H4 (cell line): ENCODE measurements at regions not wholly inside any gene's neighbourhood (a gene's known extent, or its start where the extent isn't known, plus 50 kb on each side); places are given as distances from the start of the nearest gene placed in this dataset.
"Not testable (repeated sequence)": the region's sequence is repeated elsewhere in the genome, so short reads cannot be mapped to it uniquely, and the experiment has no call there.

Experiments used
- DNase-seq: peaks from one replicate; pipeline ENCODE4 v3.0.0-alpha.2; 2015; ENCODE audit warnings: low spot score

DNA sequence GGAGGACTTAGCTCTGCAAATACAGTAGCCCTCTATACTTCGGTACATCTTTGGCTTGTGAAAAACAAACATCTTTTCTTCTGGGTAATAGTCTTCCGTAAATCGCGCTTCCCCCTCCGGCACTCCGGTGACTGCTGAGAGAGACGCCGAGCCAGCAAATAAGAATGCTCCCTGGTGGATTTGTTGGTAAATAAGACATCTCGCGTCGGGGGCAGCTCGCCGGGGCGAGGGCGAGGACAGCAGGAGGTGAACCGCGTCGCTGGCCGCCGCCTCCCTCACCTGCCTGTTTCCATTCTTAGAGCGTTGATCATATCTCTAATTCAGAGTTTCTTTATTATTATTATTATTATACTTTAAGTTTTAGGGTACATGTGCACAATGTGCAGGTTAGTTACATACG is 117.6 kb downstream of the PMAIP1 start:
- no peak for DNase-seq

DNA sequence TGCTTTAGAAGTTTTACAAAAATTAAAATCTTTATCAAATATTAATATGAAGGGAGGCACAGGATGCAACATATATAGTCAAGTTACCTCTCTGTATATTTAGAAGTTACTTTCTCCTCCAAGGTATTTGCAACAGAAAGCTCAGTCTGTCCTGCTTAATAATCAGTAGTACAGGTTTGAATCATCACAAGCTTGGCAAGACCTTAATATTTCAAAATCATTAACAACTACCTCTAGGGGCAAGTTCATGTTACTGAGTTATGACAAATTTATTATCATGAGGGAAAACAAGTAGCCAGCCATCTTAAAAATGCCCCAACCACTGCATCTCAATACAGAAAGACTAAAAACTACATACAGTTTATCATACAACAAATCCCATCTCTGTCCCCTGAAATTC is 116.0 kb downstream of the PMAIP1 start:
- DNase-seq, result not testable (repeated sequence)

DNA sequence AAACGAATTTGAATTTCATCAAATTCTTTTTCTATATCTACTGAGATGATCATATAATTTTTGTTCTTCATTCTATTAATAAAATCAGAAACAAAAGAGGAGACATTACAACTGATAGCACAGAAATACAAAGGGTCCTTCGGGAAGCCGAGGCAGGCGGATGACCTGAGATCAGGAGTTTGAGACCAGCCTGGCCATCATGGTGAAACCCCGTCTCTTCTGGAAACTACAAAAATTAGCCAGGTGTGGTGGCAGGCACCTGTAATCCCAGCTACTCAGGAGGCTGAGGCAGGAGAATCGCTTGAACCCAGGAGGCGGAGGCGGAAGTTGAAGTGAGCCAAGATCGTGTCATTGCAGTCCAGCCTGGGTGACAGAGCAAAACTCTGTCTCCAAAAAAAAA is 113.4 kb downstream of the PMAIP1 start:
- DNase-seq, result not testable (repeated sequence)

DNA sequence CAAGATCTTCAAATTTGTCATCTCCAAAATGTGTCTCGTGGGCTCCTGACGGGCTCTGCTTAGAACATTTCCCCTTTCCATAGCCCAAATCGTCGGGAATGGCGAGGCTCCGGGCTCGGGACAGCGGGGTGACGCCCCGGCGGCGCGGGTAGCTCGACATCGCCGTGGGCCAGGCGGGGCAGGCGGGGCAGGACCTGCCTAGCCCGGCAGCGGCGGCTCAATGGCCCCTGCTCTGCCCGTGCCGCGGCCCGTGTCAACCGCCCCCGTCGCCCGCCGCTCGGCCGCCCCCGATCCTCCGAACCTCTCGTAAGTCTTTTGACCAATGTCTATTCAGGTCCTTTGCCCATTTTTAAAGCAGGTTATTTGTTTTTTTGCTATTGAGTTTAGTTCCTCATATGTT is 111.2 kb downstream of the PMAIP1 start:
- no peak for DNase-seq

DNA sequence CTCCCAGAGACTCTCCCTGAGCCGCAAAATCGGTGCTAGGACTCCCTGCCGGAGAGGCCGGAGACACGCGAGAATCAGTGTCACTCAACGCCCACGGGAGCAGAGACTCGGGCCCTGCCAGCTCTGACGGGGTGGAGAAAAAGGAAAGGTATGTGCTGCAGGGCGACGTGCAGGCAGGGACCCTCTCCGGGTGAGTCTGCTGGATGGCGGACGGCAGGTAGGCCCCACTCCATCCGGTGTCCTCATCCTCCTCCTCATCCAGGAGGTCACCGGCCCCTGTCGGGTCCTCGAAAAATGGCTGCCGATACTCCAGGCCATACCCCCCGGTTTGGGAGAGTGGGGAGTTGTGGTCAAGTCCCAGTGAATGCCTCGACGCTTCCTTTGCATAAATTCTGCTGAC is 110.7 kb downstream of the PMAIP1 start:
- no peak for DNase-seq

DNA sequence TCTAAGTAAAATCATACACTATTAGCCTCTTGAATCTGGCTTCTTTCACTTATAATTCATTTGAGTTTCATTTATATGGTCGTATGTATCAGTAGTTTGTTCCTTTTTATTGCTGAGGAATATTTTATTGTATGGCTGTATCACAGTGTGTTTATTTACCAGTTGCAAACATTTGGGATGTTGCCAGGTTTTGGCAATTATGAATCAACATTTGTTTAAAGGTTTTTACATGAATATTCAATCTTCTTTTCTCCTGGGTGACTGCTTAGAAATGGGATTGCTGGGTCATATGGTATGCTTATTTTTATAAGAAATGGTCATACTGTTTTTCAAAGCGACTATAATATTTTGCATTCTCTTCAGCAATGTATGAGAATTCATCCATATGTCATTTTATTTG is 107.9 kb downstream of the PMAIP1 start:
- no peak for DNase-seq

DNA sequence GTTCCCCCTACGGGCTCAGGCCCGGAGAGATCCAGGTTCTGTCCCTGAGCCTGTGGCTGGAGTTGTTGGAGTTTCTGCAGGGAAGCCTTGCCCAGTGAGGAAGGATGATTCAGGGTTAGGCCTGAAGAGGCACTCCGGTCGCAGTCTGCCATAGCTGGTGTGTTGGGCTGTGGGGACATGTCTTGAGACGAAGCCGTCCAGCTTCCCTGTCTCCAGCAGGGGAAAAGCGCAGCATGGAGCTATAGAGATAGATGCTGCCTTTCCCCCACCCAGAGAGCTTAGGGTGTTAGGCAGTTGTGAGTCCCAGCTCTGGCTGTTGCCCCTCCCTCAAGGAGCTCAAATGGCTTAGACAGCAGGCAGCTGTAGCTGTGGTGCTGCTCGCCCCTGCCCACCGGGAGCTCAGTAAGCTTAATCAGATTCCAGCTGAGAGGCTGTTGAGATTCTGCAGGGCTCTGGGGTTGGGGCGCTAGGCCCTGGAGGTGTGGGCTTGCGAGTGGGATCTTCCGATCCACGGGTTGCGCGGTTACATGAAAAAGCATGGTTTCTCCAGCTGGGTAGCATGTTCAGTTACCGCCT is 103.9 kb downstream of the PMAIP1 start:
- DNase-seq, result no peak

DNA sequence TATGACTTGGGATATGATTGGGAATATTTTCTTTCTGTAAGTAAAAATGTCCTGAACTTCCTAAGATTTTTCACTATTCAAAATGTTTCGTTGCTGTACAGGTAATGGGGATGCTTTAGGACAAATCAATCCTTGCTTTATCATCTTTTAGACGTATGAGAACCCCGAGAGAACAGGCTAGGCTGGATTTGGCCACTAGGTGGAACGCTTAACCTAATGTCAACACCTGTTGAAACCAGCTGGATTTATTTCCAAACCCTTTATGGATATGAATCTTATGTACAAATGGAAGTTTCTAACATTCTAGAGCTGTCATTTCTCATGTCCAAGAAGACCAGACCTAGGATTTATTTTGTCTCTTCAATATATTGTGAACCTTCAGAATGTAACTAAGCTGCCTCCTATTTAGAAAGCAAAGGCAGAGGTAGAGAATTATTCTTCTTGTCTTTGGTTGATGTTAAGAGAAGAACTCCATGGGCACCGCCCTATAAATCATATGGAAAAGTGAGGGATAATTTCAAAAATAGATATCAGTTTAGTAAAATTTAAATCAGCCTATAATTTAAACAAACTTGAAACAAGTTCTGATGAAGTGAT is 96.7 kb downstream of the PMAIP1 start:
- DNase-seq, result peak; percentile 44

DNA sequence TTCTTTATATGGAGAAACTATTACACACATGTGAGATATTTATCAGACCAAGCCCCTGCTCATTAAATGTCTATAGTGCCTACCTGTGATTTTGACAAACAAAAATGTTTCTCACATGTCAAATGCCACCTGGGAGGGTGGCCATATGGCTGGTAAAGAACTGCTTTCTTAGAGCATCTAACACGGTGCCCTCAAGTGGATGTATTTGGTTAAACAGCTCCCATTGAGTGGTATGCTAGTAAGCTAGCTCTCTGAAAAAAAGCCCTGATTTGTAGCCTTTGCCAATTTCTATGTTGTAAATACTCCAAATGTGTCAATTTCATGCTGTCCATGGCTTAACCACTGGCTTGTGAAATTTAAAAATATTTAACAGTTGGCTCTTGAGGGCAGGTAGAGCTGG is 94.6 kb downstream of the PMAIP1 start:
- peak; percentile 46 for DNase-seq

DNA sequence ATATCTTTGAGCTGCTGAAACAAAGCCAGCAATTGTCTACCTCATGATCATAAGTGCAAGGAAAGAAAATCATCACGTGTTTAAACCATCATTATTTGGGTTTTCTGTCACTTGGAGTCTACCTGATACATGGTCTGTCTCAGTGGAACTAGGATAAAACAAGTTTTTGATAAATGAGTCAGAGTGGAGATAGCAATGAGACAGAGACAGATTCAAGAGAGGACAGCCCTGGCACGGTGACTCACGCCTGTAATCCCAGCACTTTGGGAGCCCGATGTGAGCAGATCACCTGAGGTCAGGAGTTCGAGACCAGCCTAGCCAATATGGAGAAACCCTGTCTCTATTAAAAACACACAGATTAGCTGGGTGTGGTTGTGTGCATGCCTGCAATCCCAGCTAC is 93.8 kb downstream of the PMAIP1 start:
- DNase-seq, result no peak

DNA sequence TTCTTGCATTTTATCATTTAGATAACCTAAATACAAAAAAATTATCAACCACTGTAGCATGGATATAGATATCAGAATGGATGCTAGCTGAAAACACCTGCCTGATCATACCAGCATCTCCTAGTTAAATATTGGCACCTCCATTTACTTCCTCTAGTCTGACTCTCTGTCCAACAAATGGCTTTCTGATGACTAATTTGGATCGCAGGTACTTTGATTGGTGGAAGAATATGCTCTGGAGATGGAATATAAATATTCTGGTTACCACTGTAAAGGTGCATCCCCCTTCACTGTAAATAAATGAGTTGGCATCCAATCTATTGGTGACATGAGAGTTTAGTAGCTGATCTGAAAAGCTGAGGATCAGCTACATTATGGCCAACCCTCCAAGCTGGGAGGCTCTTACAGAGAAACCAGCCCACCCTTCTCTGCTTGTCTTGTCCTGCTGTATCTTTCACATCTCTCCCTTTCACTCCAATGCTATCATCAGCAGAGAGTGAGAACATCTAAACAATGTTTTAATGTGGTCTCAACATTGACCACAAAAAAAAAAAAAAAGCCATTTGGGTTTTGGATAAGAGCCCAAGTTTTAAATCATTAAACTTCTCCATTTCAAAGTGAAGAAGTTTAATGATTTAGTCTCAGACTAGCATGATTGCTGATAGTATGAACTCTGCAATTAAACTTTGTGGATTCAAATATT is 90.5 kb downstream of the PMAIP1 start:
- DNase-seq, result no peak

DNA sequence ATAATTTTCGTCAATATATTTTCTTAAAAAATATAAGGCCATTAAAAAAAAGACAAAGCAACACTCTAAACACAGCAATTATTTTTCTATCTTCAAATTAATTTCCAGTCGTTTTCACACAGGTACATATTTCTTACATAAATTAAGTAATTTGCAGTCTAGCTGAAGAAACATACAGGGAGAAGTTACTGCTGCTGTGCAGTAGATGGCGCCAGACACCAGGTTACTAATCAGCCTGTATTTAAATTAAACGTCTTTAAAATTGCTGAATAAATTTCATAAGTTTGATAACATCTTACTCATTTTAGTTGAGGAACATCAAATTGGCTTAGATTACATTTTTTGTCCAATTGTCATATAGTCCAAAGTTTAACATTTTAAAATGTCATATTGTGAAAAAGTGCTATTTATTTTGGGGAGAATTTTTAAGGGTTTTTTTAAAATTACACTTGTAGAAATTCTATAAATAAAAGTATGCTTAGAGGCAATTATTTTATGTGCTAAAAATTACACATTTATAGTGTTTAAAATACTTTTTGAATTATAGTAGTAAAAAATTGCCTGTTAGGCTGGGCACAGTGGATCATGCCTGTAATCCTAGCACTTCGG is 88.4 kb downstream of the PMAIP1 start:
- peak; percentile 50 for DNase-seq

DNA sequence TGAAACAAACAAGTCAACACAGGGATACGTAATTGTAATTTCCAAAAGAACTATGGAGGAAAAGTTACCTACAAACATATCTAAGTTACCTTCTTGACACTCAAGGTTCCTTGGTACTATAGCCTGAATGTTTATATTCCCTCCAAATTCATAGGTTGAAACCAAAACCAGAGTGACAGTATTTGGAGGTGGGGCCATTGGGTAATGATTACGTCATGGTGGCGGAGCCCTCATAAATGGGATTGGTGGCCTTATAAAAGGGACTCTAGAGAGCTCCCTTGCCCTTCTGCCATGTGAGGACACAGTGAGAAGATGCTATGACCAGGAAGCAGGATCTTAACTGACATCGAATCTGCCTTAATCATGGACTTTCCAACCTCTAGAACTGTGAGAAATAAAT is 87.3 kb downstream of the PMAIP1 start:
- DNase-seq, result no peak

DNA sequence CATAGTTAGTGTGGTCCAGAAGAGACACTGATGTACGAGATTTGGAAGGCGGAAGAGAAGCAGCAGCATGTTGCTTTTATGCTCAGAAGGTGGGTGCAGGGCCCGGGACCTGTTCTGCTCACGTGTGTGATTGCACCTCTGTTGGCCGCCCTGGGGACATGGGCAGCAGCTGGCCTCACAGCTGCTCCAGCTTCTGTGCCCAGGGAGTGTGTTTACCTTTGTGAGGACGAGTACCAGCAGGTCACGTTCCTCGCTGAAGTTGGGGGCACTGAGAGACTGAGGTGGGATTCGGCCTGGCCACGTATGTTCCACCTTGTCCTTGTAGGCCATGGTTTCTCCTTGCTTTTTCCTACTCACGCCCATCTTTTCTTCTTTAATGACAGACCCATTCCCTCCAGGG is 86.3 kb downstream of the PMAIP1 start:
- no peak for DNase-seq

DNA sequence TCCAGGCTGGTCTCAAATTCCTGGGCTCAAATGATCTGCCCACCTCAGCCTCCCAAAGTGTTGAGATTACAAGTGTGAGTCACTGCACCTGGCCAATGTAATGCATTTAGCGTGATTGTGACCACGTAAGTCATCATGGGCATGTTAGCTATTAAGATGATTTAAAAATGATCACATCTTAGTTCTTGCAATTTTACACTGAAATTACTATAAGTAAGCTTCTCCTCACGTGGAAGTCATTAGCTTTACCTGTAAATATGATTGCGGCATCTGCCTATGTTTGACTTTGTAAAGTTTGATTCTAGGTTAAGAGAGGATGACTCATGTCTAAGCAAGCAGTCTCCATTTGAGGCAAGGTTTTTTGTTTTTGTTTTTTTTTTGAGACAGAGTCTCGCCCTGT is 85.5 kb downstream of the PMAIP1 start:
- DNase-seq, result no peak

DNA sequence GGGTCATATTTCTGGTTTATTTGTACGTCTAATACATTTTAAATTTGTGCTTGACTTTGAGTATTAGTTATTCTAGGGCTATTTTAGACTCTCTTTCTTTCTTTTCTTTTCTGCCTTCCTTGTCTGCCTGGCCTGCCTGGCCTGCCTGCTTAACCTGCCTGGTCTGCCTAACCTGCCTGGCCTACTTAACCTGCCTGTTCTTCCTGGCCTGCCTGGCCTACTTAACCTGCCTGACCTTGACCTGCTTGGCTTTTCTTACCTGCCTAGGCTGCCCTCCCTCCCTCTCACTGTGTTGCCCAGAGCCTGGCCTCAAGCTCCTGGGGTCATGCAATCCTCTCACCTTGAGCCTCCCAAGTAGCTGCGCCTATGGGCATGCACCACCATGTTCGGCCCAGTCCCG is 83.7 kb downstream of the PMAIP1 start:
- no peak for DNase-seq

DNA sequence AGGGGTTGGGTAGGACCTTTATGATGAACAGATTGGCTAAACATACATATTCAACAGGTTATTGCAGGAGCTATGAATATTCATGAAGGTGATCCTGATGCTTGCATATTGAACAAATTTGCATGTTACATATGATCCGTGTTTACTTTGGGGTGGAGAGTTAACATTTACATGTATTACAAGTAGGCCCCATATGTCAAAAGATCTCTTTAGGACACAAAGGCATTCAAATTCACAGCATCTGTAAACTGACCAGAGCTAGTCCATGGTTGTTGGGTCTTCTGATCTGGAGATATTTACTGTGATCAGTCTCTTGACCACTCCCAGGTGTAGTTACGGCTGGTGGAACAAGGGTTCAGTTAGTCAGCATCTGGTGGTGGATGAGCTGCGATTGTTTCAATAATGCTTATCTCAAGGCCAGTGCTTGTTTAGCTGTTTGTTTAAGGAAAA is 80.4 kb downstream of the PMAIP1 start:
- no peak for DNase-seq

DNA sequence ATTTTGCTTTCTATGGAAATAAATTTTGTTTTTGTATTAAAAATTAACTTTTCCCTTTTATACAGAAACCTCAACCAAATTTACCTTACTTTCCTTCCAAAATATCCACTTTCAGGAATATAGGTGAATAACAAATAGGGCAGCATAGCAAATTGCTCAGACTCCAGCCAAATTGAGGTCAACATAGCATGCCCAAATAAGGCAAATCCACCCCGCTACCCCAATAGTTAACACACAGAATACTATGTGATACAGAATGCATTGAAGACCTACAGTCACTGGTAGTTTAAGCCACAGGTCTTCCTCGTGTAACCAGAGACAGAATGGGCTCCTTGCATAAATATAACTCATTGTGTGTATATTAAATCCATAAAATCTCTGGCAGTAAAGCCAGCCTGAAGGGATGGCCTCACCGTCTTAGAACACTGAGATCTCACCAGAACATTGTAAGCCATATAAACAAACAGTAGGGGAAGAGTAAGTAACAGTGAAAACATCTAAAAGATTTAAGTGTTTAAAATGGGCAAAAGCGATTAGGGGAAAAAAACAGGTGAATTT is 72.2 kb downstream of the PMAIP1 start:
- no peak for DNase-seq

DNA sequence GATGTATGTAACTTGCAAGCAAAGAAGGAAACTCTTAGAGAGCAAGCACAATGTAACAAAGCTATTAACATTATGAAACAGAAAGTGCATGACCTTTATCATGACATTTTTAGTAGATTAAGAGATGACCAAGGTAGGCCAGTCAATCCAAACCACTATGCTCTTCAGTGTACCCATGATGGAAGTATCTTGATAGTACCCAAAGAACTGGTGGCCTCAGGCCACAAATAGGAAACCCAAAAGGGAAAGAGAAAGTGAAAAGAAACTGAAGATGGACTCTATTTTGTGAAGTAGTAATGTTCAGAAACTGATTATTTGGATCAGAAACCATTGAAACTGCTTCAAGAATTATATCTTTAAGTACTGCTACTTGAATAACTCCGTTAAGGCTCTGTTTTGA is 71.3 kb downstream of the PMAIP1 start:
- not testable (repeated sequence) for DNase-seq

DNA sequence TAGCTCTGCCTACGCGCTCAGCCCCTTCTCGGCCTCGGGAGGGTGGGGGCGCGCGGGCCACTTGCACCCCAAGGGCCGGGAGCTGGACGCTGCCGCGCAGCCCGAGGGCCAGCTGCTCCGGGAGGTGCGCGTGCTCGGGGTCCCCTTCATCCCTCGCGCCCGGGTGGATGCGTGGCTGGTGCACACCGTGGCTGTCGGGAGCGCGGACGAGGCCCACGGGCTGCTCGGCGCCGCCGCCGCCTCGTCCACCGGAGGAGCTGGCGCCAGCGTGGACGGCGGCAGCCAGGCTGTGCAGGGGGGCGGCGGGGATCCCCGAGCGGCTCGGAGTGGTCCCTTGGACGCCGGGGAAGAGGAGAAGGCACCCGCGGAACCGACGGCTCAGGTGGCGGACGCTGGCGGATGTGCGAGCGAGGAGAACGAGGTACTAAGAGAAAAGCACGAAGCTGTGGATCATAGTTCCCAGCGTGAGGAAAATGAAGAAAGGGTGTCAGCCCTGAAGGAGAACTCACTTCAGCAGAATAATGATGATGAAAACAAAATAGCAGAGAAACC is 69.8 kb downstream of the PMAIP1 start:
- not testable (repeated sequence) for DNase-seq

DNA sequence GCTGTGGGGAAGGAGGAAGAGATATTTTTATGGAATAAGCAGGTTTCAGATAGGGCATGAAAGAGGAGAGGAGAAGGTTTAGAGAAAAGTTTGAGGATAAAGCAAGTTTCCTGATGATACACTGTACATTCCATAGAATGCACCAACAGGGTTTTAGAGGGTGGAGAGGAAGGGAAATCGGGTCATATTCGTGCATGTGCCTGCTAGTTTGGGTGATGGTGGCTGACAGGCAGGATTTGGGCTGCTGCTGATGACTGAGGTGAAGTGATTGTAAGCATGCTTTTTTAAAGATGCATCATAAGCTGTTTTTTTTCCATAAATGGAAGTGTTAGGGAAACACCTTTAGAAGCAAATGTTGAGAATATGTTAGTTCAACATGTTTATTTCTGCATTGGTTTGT is 68.8 kb downstream of the PMAIP1 start:
- DNase-seq, result no peak

DNA sequence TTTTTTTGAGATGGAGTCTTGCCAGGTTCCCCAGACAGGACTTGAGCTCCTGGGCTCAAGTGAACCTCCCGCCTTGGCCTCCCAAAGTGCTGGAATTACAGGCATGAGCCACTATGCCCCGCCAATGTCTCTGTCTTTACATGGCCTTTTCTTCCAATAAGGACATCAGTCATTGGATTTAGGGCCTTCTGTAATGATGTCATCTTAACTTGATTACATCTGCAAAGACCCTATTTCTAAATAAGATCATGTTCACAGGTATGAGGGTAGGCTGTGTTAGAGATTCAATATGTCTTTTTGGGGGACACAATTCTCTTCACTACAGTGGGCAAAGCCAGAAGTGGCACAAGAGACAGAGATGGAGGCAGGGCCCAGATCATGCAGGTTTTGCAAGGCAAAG is 68.1 kb downstream of the PMAIP1 start:
- DNase-seq, result no peak
